ENCODE measurements at regions not wholly inside any gene's neighbourhood (a gene's known extent, or its start where the extent isn't known, plus 50 kb on each side); places are given as distances from the start of the nearest gene placed in this dataset.
A peak's percentile ranks its signal among the peaks of the same experiment; 100 is the strongest.

DNA sequence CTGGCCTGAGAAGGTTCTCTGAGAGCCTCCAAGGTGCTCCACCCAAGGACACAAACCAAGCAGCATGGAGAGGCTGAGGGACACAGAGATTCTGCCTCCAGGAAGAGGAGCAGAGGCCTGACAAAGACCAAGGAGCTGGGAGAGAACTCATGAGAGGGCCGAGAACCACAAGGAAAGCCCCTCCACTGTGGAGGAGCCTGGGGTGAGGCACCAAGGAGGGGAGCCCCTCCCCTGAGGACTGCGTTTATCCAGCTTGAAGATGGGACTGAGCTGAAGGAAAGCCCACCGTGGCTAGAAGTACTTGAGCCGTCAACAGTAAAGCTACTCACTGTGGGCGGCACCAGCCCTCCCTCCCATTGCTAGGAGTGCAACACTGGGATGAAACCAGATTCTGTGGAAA, 63.1 kb upstream of the MEF2A start:
- H3K9me3 ChIP-seq (ENCODE audit: control insufficient read depth, insufficient read depth, low read depth, low read length): no peaks in the 10 kb centered on the region
- H3K4me1 ChIP-seq (ENCODE audit: control insufficient read depth, insufficient read depth, low read length): peaks cover 8% of the 10 kb centered on the region
- ChIA-PET CTCF (interaction anchor here (0.7 to 1.1 kb wide), 3 partner anchors 9 to 65 kb away, joined by 3 to 7 read pairs (median 3); no protein-coding TSS in a partner anchor), POLR2A (no interaction called here)
- H3K36me3 ChIP-seq (ENCODE audit: control insufficient read depth in 2 of 2, insufficient read depth in 1 of 2, low read length in 2 of 2): no peaks in the 10 kb centered on the region
- no peak overlapping the region for H3K27ac ChIP-seq (ENCODE audit: extremely low read depth, low read depth, low read length)
- H3K4me3 ChIP-seq (ENCODE audit: low read depth, low read length): no peak overlapping the region
- TF ChIP-seq ZNF510 (tag by site-specific recombination; IDR thresholded peaks at IDR 0.05; ENCODE audit: insufficient replicate concordance): no peak
- TF ChIP-seq ZNF585B (tag by site-specific recombination; IDR thresholded peaks at IDR 0.05): no peak

DNA sequence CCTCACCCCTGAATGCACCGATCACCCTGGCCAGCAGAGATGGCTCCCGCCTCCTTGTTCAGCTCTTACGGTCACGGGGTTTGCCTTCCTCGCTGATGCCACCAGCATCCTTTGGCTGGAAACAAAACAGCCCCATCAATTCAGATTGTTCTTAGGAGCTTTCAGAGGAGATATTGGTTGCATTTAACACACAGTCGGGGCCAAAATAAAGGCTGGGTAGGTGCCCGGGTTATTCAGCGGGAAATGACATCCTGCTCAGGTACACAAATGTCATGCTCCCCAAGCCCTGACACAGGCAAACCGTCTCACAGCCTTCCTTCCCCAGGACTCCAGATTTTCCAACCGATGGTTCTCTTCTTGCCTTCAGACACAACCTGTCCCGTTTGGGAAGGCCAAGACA, 62.4 kb upstream of the MEF2A start:
- ChIA-PET CTCF (interaction anchor here (0.7 kb wide), 1 partner anchor 8 kb away, joined by 3 read pairs; no protein-coding TSS in a partner anchor), POLR2A (no interaction called here)
- H3K4me1 ChIP-seq (ENCODE audit: control insufficient read depth, insufficient read depth, low read length): peaks cover 11% of the 10 kb centered on the region
- no peaks in the 10 kb centered on the region for H3K36me3 ChIP-seq (ENCODE audit: control insufficient read depth in 2 of 2, insufficient read depth in 1 of 2, low read length in 2 of 2)
- no peak overlapping the region for H3K4me3 ChIP-seq (ENCODE audit: low read depth, low read length)
- no peak overlapping the region for H3K27ac ChIP-seq (ENCODE audit: extremely low read depth, low read depth, low read length)
- H3K9me3 ChIP-seq (ENCODE audit: control insufficient read depth, insufficient read depth, low read depth, low read length): no peaks in the 10 kb centered on the region
- TF ChIP-seq KLF9 (tag by site-specific recombination; IDR thresholded peaks at IDR 0.05; ENCODE audit: low read depth): no peak
- TF ChIP-seq KLF8 (tag by site-specific recombination; IDR thresholded peaks at IDR 0.05): no peak

DNA sequence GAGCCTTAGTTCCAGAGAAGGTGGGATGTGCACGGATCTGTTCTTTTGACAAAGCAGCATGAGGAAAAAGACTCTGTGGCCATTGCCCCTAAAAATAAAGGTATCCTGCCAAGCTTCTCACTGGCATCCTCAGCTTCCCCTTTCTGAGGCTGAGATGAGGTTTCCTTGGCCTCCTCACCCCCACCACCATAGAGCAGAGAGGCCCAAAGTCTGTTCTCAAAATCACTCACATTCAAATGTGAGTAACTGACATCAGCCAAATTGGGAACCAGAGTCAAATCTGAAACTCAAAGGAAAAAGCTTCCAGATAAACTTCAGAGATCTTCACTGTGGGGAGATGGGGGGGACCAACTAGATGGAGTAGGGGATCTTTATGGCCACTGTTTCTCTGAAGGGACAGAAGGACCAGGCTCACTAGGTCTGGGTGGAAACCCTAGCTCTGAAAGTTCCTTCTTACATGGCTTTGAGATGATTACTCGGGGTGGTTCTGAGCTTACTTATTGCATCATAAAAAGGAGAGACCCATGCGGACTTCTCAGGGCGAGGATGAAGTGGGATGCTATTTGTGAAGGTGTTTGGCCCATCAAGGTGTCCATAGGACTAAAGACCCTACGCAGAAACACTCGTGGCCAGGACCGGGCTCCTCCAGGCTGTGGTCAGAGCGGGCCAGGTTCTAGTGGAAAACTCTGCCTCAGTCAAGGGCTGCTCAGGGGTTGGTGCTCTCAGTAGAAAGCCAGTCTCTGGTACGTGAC, 61.5 kb upstream of the MEF2A start:
- no peak overlapping the region for H3K4me3 ChIP-seq (ENCODE audit: low read depth, low read length)
- ChIA-PET POLR2A (no interaction called here), CTCF (interaction anchor here (0.6 to 1.4 kb wide), 4 partner anchors 17 to 219 kb away, joined by 3 to 6 read pairs (median 3); no protein-coding TSS in a partner anchor)
- TF ChIP-seq ZNF585B (tag by site-specific recombination; IDR thresholded peaks at IDR 0.05): no peak
- TF ChIP-seq ZNF610 (tag by site-specific recombination; IDR thresholded peaks at IDR 0.05; ENCODE audit: borderline replicate concordance): no peak
- no peak for TF ChIP-seq ZNF239 (tag by site-specific recombination; IDR thresholded peaks at IDR 0.05)
- H3K36me3 ChIP-seq (ENCODE audit: control insufficient read depth in 2 of 2, insufficient read depth in 1 of 2, low read length in 2 of 2): no peaks in the 10 kb centered on the region
- no peaks in the 10 kb centered on the region for H3K9me3 ChIP-seq (ENCODE audit: control insufficient read depth, insufficient read depth, low read depth, low read length)
- H3K27ac ChIP-seq (ENCODE audit: extremely low read depth, low read depth, low read length): no peak overlapping the region
- H3K4me1 ChIP-seq (ENCODE audit: control insufficient read depth, insufficient read depth, low read length): peaks cover 11% of the 10 kb centered on the region

DNA sequence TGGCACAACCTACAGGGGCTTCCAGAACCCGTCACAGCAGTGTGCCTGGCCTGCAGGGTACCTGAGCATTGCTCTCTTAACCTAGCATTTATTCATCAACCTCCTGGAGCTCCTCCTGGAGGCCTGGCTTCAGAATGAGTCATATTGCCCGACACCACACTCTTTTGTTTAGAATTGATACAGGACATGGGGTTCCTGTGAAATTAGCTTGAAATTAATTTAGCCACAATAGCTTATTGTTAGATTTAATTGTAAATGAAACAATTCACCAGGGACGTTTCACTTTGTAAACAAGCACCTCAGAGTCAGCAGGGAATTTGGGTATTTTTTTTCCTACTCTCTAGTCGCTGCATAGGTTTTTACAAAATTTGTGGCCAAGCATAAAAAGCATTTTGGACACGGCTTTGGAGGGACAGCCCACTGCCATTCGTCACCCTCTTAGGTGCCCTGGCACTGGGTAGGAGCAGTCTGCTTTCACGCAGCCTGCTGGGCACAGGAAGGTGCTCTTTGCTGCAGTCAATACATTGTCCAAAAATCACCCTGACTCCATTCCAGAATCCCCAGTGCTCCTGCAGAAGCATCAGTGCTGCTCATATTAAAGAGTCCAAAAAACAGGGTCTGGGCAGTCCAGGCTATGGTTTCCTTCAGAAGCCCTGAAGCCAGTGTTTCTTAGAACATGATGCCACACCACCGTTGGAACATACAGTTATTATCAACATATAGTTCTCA, 60.8 kb upstream of the MEF2A start:
- Histone ChIP-seq H3K9me3 (ENCODE audit: control insufficient read depth, insufficient read depth, low read depth, low read length) (no peaks in the 10 kb centered on the region), H3K4me1 (ENCODE audit: control insufficient read depth, insufficient read depth, low read length) (peaks cover 11% of the 10 kb centered on the region), H3K27ac (ENCODE audit: extremely low read depth, low read depth, low read length) (no peak overlapping the region), H3K36me3 (ENCODE audit: control insufficient read depth in 2 of 2, insufficient read depth in 1 of 2, low read length in 2 of 2) (no peaks in the 10 kb centered on the region), H3K4me3 (ENCODE audit: low read depth, low read length) (no peak overlapping the region)
- TF ChIP-seq ZNF560 (tag by site-specific recombination; IDR thresholded peaks at IDR 0.05; ENCODE audit: borderline replicate concordance) (no peak), ZNF341 (tag by site-specific recombination; IDR thresholded peaks at IDR 0.05; ENCODE audit: low read depth) (no peak), FEZF1 (tag by site-specific recombination; IDR thresholded peaks at IDR 0.05) (no peak), ZNF623 (tag by site-specific recombination; IDR thresholded peaks at IDR 0.05) (no peak), ZIC2 (tag by site-specific recombination; IDR thresholded peaks at IDR 0.05) (peak; percentile 68), ZNF747 (tag by site-specific recombination; IDR thresholded peaks at IDR 0.05) (no peak), GLIS1 (tag by site-specific recombination; IDR thresholded peaks at IDR 0.05) (peak; percentile 49), ZNF302 (tag by site-specific recombination; IDR thresholded peaks at IDR 0.05; ENCODE audit: low read depth) (no peak), KLF7 (tag by site-specific recombination; IDR thresholded peaks at IDR 0.05; ENCODE audit: borderline replicate concordance) (no peak), YY1 (tag by site-specific recombination; IDR thresholded peaks at IDR 0.05) (no peak), ZFP41 (tag by site-specific recombination; IDR thresholded peaks at IDR 0.05; ENCODE audit: borderline replicate concordance) (no peak), ZNF16 (tag by site-specific recombination; IDR thresholded peaks at IDR 0.05; ENCODE audit: low read depth) (no peak)
- TF ChIP-seq, protein P1, sequence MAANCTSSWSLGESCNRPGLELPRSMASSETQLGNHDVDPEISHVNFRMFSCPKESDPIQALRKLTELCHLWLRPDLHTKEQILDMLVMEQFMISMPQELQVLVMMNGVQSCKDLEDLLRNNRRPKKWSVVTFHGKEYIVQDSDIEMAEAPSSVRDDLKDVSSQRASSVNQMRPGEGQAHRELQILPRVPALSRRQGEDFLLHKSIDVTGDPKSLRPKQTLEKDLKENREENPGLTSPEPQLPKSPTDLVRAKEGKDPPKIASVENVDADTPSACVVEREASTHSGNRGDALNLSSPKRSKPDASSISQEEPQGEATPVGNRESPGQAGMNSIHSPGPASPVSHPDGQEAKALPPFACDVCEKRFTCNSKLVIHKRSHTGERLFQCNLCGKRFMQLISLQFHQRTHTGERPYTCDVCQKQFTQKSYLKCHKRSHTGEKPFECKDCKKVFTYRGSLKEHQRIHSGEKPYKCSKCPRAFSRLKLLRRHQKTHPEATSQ (tag by site-specific recombination; IDR thresholded peaks at IDR 0.05): no peak
- TF ChIP-seq, protein P2, sequence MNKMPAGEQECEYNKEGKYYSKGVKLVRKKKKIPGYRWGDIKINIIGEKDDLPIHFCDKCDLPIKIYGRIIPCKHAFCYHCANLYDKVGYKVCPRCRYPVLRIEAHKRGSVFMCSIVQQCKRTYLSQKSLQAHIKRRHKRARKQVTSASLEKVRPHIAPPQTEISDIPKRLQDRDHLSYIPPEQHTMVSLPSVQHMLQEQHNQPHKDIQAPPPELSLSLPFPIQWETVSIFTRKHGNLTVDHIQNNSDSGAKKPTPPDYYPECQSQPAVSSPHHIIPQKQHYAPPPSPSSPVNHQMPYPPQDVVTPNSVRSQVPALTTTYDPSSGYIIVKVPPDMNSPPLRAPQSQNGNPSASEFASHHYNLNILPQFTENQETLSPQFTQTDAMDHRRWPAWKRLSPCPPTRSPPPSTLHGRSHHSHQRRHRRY (tag by site-specific recombination; IDR thresholded peaks at IDR 0.05): no peak
- ChIA-PET POLR2A (no interaction called here), CTCF (interaction anchor here (0.6 to 1.4 kb wide), 4 partner anchors 16 to 219 kb away, joined by 3 to 6 read pairs (median 3); no protein-coding TSS in a partner anchor)

Measured in HEK293 (cell line).